ENCODE measurements at regions not wholly inside any gene's neighbourhood (a gene's known extent, or its start where the extent isn't known, plus 50 kb on each side); places are given as distances from the start of the nearest gene placed in this dataset.

GRCh38 chr13:88883741-88884140, 1212.6 kb downstream of the SLITRK5 start:
- TF ChIP-seq POLR2A (IDR thresholded peaks at IDR 0.05): no peak
- no peak for TF ChIP-seq CTCF (IDR thresholded peaks at IDR 0.05)
- no peak for TF ChIP-seq POLR2AphosphoS5 (IDR thresholded peaks at IDR 0.05)

All from gastroesophageal sphincter (tissue), 3 donors.